DND-41 (cell line): ENCODE measurements at regions not wholly inside any gene's neighbourhood (a gene's known extent, or its start where the extent isn't known, plus 50 kb on each side); places are given as distances from the start of the nearest gene placed in this dataset.

Experiments used
- EZH2 ChIP-seq: IDR thresholded peaks from 3 replicates; pipeline ENCODE4 v1.6.1; 2012; ENCODE audit warnings: borderline replicate concordance, low read depth, mild to moderate bottlenecking, moderate library complexity, low read length, inconsistent platforms; ENCODE audit not compliant: severe bottlenecking
- TF ChIP-seq, protein P1 (sequence below): IDR thresholded peaks from 2 replicates; pipeline ENCODE4 v1.5.1; 2012; ENCODE audit warnings: borderline replicate concordance, low read length, moderate library complexity, mild to moderate bottlenecking; ENCODE audit not compliant: poor library complexity, severe bottlenecking; ENCODE audit errors: extremely low read depth

DNA sequence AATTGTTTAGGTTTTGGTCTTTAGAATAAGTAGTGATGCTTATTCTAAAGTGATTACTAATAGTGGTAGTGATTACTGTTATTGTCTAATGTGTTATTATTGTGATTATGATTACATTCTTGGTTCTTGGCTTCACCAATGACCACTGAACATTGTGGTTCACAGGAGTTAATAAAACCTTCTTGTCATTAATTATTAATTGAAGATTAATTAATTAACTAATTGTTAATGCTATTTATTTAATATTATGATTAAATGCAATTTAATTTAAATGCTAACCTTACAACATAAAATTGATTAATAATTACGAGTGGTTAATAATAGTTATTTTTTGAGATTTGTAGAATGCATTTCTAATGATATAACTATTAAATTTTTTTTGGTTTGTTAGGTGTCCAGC, 747.7 kb upstream of the POM121L12 start:
- TF ChIP-seq, protein P1, sequence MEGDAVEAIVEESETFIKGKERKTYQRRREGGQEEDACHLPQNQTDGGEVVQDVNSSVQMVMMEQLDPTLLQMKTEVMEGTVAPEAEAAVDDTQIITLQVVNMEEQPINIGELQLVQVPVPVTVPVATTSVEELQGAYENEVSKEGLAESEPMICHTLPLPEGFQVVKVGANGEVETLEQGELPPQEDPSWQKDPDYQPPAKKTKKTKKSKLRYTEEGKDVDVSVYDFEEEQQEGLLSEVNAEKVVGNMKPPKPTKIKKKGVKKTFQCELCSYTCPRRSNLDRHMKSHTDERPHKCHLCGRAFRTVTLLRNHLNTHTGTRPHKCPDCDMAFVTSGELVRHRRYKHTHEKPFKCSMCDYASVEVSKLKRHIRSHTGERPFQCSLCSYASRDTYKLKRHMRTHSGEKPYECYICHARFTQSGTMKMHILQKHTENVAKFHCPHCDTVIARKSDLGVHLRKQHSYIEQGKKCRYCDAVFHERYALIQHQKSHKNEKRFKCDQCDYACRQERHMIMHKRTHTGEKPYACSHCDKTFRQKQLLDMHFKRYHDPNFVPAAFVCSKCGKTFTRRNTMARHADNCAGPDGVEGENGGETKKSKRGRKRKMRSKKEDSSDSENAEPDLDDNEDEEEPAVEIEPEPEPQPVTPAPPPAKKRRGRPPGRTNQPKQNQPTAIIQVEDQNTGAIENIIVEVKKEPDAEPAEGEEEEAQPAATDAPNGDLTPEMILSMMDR, result no peak
- no peak for TF ChIP-seq EZH2
